Right renal pelvis (tissue), 4 donors: ENCODE measurements at regions not wholly inside any gene's neighbourhood (a gene's known extent, or its start where the extent isn't known, plus 50 kb on each side); places are given as distances from the start of the nearest gene placed in this dataset.

Experiments
- DNase-seq, 4 donors: peaks; one replicate each; pipeline ENCODE4 v3.0.0-alpha.2; 2013; ENCODE audit warnings: low read depth in 4 of 4, low spot score in 3 of 4, missing footprints in 1 of 4

- no peak for DNase-seq
These were observed 185.8 kb upstream of the ARL4C start for GRCh38 chr2:234682492-234683228.

- DNase-seq: no peak
These were observed 184.1 kb upstream of the ARL4C start for GRCh38 chr2:234680688-234681619.

GRCh38 chr2:234679741-234680687 is 183.1 kb upstream of the ARL4C start:
- DNase-seq: no peak

GRCh38 chr2:234679301-234679740 is 182.4 kb upstream of the ARL4C start:
- DNase-seq: no peak

- no peak for DNase-seq
These were observed 181.8 kb upstream of the ARL4C start for GRCh38 chr2:234678711-234679110.

GRCh38 chr2:234677758-234678538 is 181.1 kb upstream of the ARL4C start:
- no peak for DNase-seq

GRCh38 chr2:234676783-234677450 is 180.0 kb upstream of the ARL4C start:
- DNase-seq: no peak

- no peak for DNase-seq
These were observed 179.4 kb upstream of the ARL4C start for GRCh38 chr2:234676109-234676782.

- DNase-seq: no peak
These were observed 177.9 kb upstream of the ARL4C start for GRCh38 chr2:234674781-234675201.

- no peak for DNase-seq
These were observed 177.3 kb upstream of the ARL4C start for GRCh38 chr2:234673961-234674759.

GRCh38 chr2:234673501-234673900 is 176.6 kb upstream of the ARL4C start:
- no peak for DNase-seq

- DNase-seq: no peak
These were observed 175.7 kb upstream of the ARL4C start for GRCh38 chr2:234672498-234673150.

GRCh38 chr2:234671716-234672115 is 174.8 kb upstream of the ARL4C start:
- DNase-seq: no peak

- no peak for DNase-seq
These were observed 174.3 kb upstream of the ARL4C start for GRCh38 chr2:234671231-234671630.

GRCh38 chr2:234670806-234671205 is 173.9 kb upstream of the ARL4C start:
- DNase-seq: no peak

GRCh38 chr2:234670052-234670451 is 173.2 kb upstream of the ARL4C start:
- no peak for DNase-seq

GRCh38 chr2:234669621-234670020 is 172.7 kb upstream of the ARL4C start:
- no peak for DNase-seq
